HCT116 (cell line): ENCODE measurements at regions not wholly inside any gene's neighbourhood (a gene's known extent, or its start where the extent isn't known, plus 50 kb on each side); places are given as distances from the start of the nearest gene placed in this dataset.

Experiments
- ATAC-seq: fragments of 200-7000 bp; cut with Tn5 transposase; 2 replicates; pipeline ENCODE4 v1.9.1; 2020; ENCODE audit warnings: mild to moderate bottlenecking, moderate library complexity
- BruUV-seq: library from RNA; stranded (reverse); fragments of 400-500 nt; replicated peaks from 2 replicates; lab custom pipeline; 2021; lab: Mats Ljungman, UMichigan
- CTCF ChIA-PET: fragments of 300-600 bp; sonication (Branson Sonifier 250); formaldehyde crosslinking; loops from one replicate; lab custom pipeline; 2021; ENCODE audit warnings: antibody characterized with exemption; lab: Charles Lee
- POLR2A ChIA-PET: fragments of 300-600, 350-600 bp; sonication (Branson Sonifier 250); formaldehyde crosslinking; loops from one replicate; lab custom pipeline; 2021; ENCODE audit warnings: antibody characterized with exemption; lab: Charles Lee
- RAD21 ChIA-PET, 2 experiments: fragments of 300-600 bp; sonication (Branson Sonifier 250); formaldehyde crosslinking; loops; one replicate each; lab custom pipeline; 2023; ENCODE audit warnings: low total read pairs in 2 of 2; ENCODE audit not compliant: uncharacterized antibody in 2 of 2, unreplicated experiment in 2 of 2, low non-redundant PET in 1 of 2; lab: Charles Lee
- DNase-seq: peaks from one replicate; pipeline ENCODE4 v3.0.0-alpha.2; 2010; ENCODE audit warnings: low read depth, low spot score
- H2AFZ ChIP-seq: fragments of 200-600 bp; shearing (Covaris generic), sonication (generic); 2 replicates; pipeline ENCODE4 v1.6.1; 2017; ENCODE audit warnings: low read depth, mixed run types, mixed read lengths, antibody characterized with exemption, low read length; ENCODE audit not compliant: poor library complexity, severe bottlenecking
- H3K27ac ChIP-seq: 2 replicates; pipeline ENCODE4 v1.5.1; 2012; ENCODE audit warnings: low read depth, low read length
- H3K27me3 ChIP-seq: fragments of 200-600 bp; sonication (generic); 2 replicates; pipeline ENCODE4 v1.6.1; 2016; ENCODE audit warnings: mixed run types, low read length, mixed read lengths; ENCODE audit not compliant: insufficient read depth
- H3K36me3 ChIP-seq, 2 experiments: fragments of 200-500 bp in 1 of 2; fragments of 200-600 bp in 1 of 2; sonication (Bioruptor generic) in 1 of 2; sonication (generic) in 1 of 2; 2 replicates each; pipeline versions ENCODE4 v1.5.1 to v1.6.1; 2014 to 2016; ENCODE audit warnings: low read length in 2 of 2, inconsistent platforms in 1 of 2, mixed read lengths in 1 of 2, mixed run types in 1 of 2; ENCODE audit not compliant: insufficient read depth in 2 of 2, control insufficient read depth in 1 of 2
- H3K4me1 ChIP-seq, 2 experiments: fragments of 200-600 bp in 1 of 2; sonication (generic) in 1 of 2; 2 replicates each; pipeline versions ENCODE4 v1.5.1 to v1.6.1; 2012 to 2017; ENCODE audit warnings: low read length in 2 of 2, inconsistent platforms in 1 of 2, mild to moderate bottlenecking in 1 of 2, mixed read lengths in 1 of 2, mixed run types in 1 of 2, moderate library complexity in 1 of 2; ENCODE audit not compliant: insufficient read depth in 2 of 2, control insufficient read depth in 1 of 2
- H3K4me2 ChIP-seq: fragments of 200-600 bp; sonication (generic); 2 replicates; pipeline ENCODE4 v1.6.1; 2017; ENCODE audit warnings: mixed run types, low read length, mixed read lengths
- H3K4me3 ChIP-seq, 2 experiments: fragments of 200-600 bp in 1 of 2; sonication (generic) in 1 of 2; replicated peaks in 1 of 2; 2 replicates each; pipeline ENCODE4 v1.5.1; 2011 to 2016; ENCODE audit warnings: low read length in 2 of 2, control low read depth in 1 of 2, low read depth in 1 of 2, mild to moderate bottlenecking in 1 of 2, mixed read lengths in 1 of 2, mixed run types in 1 of 2
- H3K79me2 ChIP-seq: fragments of 200-600 bp; sonication (generic); 2 replicates; pipeline ENCODE4 v1.6.1; 2017; ENCODE audit warnings: mild to moderate bottlenecking, mixed run types, low read length, moderate library complexity, mixed read lengths; ENCODE audit not compliant: insufficient read depth
- H3K9ac ChIP-seq: fragments of 200-600 bp; sonication (generic); 2 replicates; pipeline ENCODE4 v1.6.1; 2016; ENCODE audit warnings: low read length, mixed read lengths
- H3K9me2 ChIP-seq: fragments of 200-600 bp; sonication (generic), shearing (Covaris generic); 2 replicates; pipeline ENCODE4 v1.6.1; 2017; ENCODE audit warnings: mixed run types, mild to moderate bottlenecking, moderate library complexity; ENCODE audit not compliant: insufficient read depth
- H3K9me3 ChIP-seq, 2 experiments: fragments of 200-500 bp in 1 of 2; fragments of 200-600 bp in 1 of 2; sonication (Bioruptor generic) in 1 of 2; sonication (generic) in 1 of 2; 2 replicates each; pipeline ENCODE4 v1.6.1; 2014 to 2017; ENCODE audit warnings: low read length in 2 of 2, mixed read lengths in 2 of 2, inconsistent platforms in 1 of 2, low read depth in 1 of 2, mild to moderate bottlenecking in 1 of 2, mixed run types in 1 of 2, moderate library complexity in 1 of 2; ENCODE audit not compliant: control insufficient read depth in 1 of 2, insufficient read depth in 1 of 2
- H4K20me1 ChIP-seq: fragments of 200-600 bp; sonication (generic), shearing (Covaris generic); 2 replicates; pipeline ENCODE4 v1.6.1; 2017; ENCODE audit warnings: mixed run types, mild to moderate bottlenecking, moderate library complexity; ENCODE audit not compliant: insufficient read depth
- EGR1 ChIP-seq: IDR thresholded peaks from 2 replicates; pipeline ENCODE4 v1.6.1; 2012; ENCODE audit warnings: low read depth
- EZH2 ChIP-seq: fragments of 200-600 bp; sonication (generic); IDR thresholded peaks from 2 replicates; pipeline ENCODE4 v1.6.1; 2017; ENCODE audit warnings: antibody characterized with exemption, mixed run types
- EZH2phosphoT487 ChIP-seq: fragments of 200-600 bp; IDR thresholded peaks from 2 replicates; pipeline ENCODE4 v1.6.1; 2018; ENCODE audit warnings: antibody characterized with exemption, borderline replicate concordance
- MAX ChIP-seq: IDR thresholded peaks from 2 replicates; pipeline ENCODE4 v1.6.1; 2012
- POLR2AphosphoS5 ChIP-seq: IDR thresholded peaks from 2 replicates; pipeline ENCODE4 v1.6.1; 2011; ENCODE audit warnings: mild to moderate bottlenecking, low read depth, low read length, moderate library complexity
- SRF ChIP-seq: IDR thresholded peaks from 2 replicates; pipeline ENCODE4 v1.6.1; 2012; ENCODE audit warnings: low read depth
- TCF7L2 ChIP-seq: IDR thresholded peaks from 2 replicates; pipeline ENCODE4 v1.7.0; 2011; ENCODE audit warnings: borderline replicate concordance, inconsistent platforms; ENCODE audit not compliant: insufficient read depth, insufficient read length; ENCODE audit errors: extremely low read depth
- ZFX ChIP-seq: fragments of 450-650 bp; IDR thresholded peaks from 2 replicates; pipeline ENCODE4 v1.6.1; 2017
- intact Hi-C: fragments of 100-400 bp; cut with micrococcal nuclease; formaldehyde crosslinking; loops from 2 replicates; pipeline ENCODE4 v1.10.0; 2022
- TF ChIP-seq, protein P1 (sequence below): IDR thresholded peaks from 2 replicates; pipeline ENCODE4 v1.6.1; 2012; ENCODE audit warnings: low read depth

DNA sequence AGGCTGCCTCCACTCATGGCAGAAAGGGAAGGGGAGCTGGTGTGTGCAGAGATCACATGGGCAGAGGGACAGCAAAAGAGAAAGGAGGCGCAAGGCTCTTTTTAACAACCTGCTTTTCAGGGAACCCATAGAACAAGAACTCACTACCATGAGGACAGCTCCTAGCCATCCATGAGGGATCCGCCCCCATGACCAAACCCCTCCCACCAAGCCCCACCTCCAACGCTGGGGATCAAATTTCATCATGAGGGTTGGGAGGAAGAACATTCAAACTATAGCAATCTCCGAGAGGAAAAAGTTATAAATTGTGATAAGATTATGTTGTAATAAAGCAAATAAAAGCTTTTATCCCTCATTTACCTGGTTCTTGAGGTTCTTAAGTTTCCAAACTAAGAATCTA is 84.7 kb upstream of the LMCD1 start:
- POLR2A ChIA-PET, result interaction anchor here (1.2 kb wide), 1 partner anchor 92 kb away, joined by 5 read pairs; no protein-coding TSS in a partner anchor
- Histone ChIP-seq H3K36me3 (no peaks in the 10 kb centered on the region), H3K4me2 (peak overlapping the region; percentile 40; the same call in 1 of the 2 replicates), H4K20me1 (no peaks in the 10 kb centered on the region), H2AFZ (peak overlapping the region; percentile 96), H3K9me3 (no peaks in the 10 kb centered on the region), H3K9ac (no peak overlapping the region), H3K79me2 (no peaks in the 10 kb centered on the region), H3K4me3 (no peak overlapping the region), H3K4me1 (peaks cover 3 to 4% of the 10 kb centered on the region in 2 experiments; a peak in 2 of 4 replicates), H3K27me3 (no peaks in the 10 kb centered on the region; the same call in 1 of the 2 replicates), H3K9me2 (no peaks in the 10 kb centered on the region), H3K27ac (no peak overlapping the region)
- TF ChIP-seq EGR1 (no peak), SRF (no peak), MAX (no peak), POLR2AphosphoS5 (no peak), EZH2phosphoT487 (no peak), ZFX (no peak), TCF7L2 (no peak), EZH2 (no peak)
- TF ChIP-seq, protein P1, sequence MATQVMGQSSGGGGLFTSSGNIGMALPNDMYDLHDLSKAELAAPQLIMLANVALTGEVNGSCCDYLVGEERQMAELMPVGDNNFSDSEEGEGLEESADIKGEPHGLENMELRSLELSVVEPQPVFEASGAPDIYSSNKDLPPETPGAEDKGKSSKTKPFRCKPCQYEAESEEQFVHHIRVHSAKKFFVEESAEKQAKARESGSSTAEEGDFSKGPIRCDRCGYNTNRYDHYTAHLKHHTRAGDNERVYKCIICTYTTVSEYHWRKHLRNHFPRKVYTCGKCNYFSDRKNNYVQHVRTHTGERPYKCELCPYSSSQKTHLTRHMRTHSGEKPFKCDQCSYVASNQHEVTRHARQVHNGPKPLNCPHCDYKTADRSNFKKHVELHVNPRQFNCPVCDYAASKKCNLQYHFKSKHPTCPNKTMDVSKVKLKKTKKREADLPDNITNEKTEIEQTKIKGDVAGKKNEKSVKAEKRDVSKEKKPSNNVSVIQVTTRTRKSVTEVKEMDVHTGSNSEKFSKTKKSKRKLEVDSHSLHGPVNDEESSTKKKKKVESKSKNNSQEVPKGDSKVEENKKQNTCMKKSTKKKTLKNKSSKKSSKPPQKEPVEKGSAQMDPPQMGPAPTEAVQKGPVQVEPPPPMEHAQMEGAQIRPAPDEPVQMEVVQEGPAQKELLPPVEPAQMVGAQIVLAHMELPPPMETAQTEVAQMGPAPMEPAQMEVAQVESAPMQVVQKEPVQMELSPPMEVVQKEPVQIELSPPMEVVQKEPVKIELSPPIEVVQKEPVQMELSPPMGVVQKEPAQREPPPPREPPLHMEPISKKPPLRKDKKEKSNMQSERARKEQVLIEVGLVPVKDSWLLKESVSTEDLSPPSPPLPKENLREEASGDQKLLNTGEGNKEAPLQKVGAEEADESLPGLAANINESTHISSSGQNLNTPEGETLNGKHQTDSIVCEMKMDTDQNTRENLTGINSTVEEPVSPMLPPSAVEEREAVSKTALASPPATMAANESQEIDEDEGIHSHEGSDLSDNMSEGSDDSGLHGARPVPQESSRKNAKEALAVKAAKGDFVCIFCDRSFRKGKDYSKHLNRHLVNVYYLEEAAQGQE, result no peak
- CTCF ChIA-PET, result interaction anchor here (0.7 to 2.4 kb wide), 18 partner anchors 8 to 1424 kb away, joined by 3 to 60 read pairs (median 4); no protein-coding TSS in a partner anchor
- BruUV-seq, result no TSS peak
- DNase-seq (peak; percentile 6), ATAC-seq (peak; percentile 90)
- RAD21 ChIA-PET, result interaction anchor here (0.7 to 1.6 kb wide), 5 partner anchors 25 to 866 kb away, joined by 3 to 10 read pairs (median 3); no protein-coding TSS in a partner anchor
- intact Hi-C loops, result loop anchor here (2.0 to 10.0 kb wide), 2 partner anchors 92 to 302 kb away; no protein-coding TSS in a partner anchor
